GM19452 (cell line): ENCODE measurements at regions not wholly inside any gene's neighbourhood (a gene's known extent, or its start where the extent isn't known, plus 50 kb on each side); places are given as distances from the start of the nearest gene placed in this dataset.

Experiments
- ATAC-seq: cut with Tn5 transposase; IDR thresholded peaks from one replicate; pipeline ENCODE4 v1.9.1; 2021; ENCODE audit not compliant: unreplicated experiment

- ATAC-seq, result peak; percentile 83
Observed at GRCh38 chr5:160508780-160509361, 87.2 kb downstream of the PTTG1 start.

- no peak for ATAC-seq
Observed at GRCh38 chr5:160511280-160511929, 89.8 kb downstream of the PTTG1 start.
